Panc1 (cell line): ENCODE measurements at regions not wholly inside any gene's neighbourhood (a gene's known extent, or its start where the extent isn't known, plus 50 kb on each side); places are given as distances from the start of the nearest gene placed in this dataset.

Source experiments
- ATAC-seq: fragments of 200-7000 bp; cut with Tn5 transposase; 2 replicates; pipeline ENCODE4 v1.9.1; 2020; ENCODE audit warnings: mild to moderate bottlenecking, moderate library complexity
- BruUV-seq: library from RNA; stranded (reverse); fragments of 400-500 nt; replicated peaks from 2 replicates; lab custom pipeline; 2021; lab: Mats Ljungman, UMichigan
- CTCF ChIA-PET: fragments of 300-600 bp; sonication (Branson Sonifier 250); formaldehyde crosslinking; loops from one replicate; lab custom pipeline; 2022; ENCODE audit warnings: antibody characterized with exemption; lab: Charles Lee
- POLR2A ChIA-PET: fragments of 300-600 bp; sonication (Branson Sonifier 250); formaldehyde crosslinking; loops from one replicate; lab custom pipeline; 2022; ENCODE audit warnings: antibody characterized with exemption; lab: Charles Lee
- DNase-seq: peaks from one replicate; pipeline ENCODE4 v3.0.0-alpha.2; 2010; ENCODE audit warnings: low read depth, low spot score
- H3K27ac ChIP-seq: 2 replicates; pipeline ENCODE4 v1.5.1; 2011; ENCODE audit warnings: mild to moderate bottlenecking, low read length, inconsistent platforms
- H3K27me3 ChIP-seq: fragments of 200-500 bp; sonication (Bioruptor generic); 2 replicates; pipeline ENCODE4 v1.6.0; 2014; ENCODE audit warnings: low read length, inconsistent platforms; ENCODE audit not compliant: control insufficient read depth, insufficient read depth
- H3K36me3 ChIP-seq: fragments of 200-500 bp; sonication (Bioruptor generic); 2 replicates; pipeline ENCODE4 v1.5.1; 2014; ENCODE audit warnings: inconsistent platforms, mild to moderate bottlenecking, low read length, moderate library complexity; ENCODE audit not compliant: control insufficient read depth, insufficient read depth
- H3K4me1 ChIP-seq: 2 replicates; pipeline ENCODE4 v1.5.1; 2011; ENCODE audit warnings: inconsistent platforms, mild to moderate bottlenecking, low read length, moderate library complexity; ENCODE audit not compliant: control insufficient read depth, insufficient read depth
- H3K4me3 ChIP-seq, 2 experiments: 2 replicates each; pipeline ENCODE4 v1.5.1; 2011 to 2012; ENCODE audit warnings: low read depth in 2 of 2, low read length in 2 of 2, mild to moderate bottlenecking in 2 of 2, inconsistent platforms in 1 of 2, moderate library complexity in 1 of 2
- H3K9me3 ChIP-seq: fragments of 200-500 bp; sonication (Bioruptor generic); 2 replicates; pipeline ENCODE4 v1.5.1; 2014; ENCODE audit warnings: low read depth, mild to moderate bottlenecking, inconsistent platforms, low read length, moderate library complexity; ENCODE audit not compliant: control insufficient read depth, insufficient read depth
- POLR2AphosphoS5 ChIP-seq: IDR thresholded peaks from 2 replicates; pipeline ENCODE4 v1.6.1; 2012; ENCODE audit warnings: mild to moderate bottlenecking, low read depth, low read length, moderate library complexity
- REST ChIP-seq, 2 experiments: IDR thresholded peaks; 2 replicates each; pipeline ENCODE4 v1.6.1; 2011 to 2012; ENCODE audit warnings: low read depth in 2 of 2, control low read depth in 1 of 2, low read length in 1 of 2, mild to moderate bottlenecking in 1 of 2, moderate library complexity in 1 of 2; ENCODE audit not compliant: insufficient read depth in 1 of 2
- SIN3A ChIP-seq: IDR thresholded peaks from 2 replicates; pipeline ENCODE4 v1.6.1; 2012; ENCODE audit warnings: low read depth, mild to moderate bottlenecking, low read length, moderate library complexity, borderline replicate concordance; ENCODE audit not compliant: insufficient read depth
- TCF7L2 ChIP-seq: IDR thresholded peaks from 2 replicates; pipeline ENCODE4 v1.6.1; 2011; ENCODE audit warnings: mild to moderate bottlenecking, low read depth, low read length, inconsistent platforms
- in situ Hi-C: cut with HindIII; loops from 2 replicates; pipeline ENCODE4 v1.10.0; 2016; ENCODE audit warnings: low sequenced_read_pairs, low pct_unique_long_range_greater_than_20kb
- intact Hi-C: fragments of 100-400 bp; cut with micrococcal nuclease; formaldehyde crosslinking; loops from one replicate; pipeline ENCODE4 v1.10.0; 2022; ENCODE audit not compliant: unreplicated experiment
- TF ChIP-seq, protein P1 (sequence below): fragments of 450-650 bp; IDR thresholded peaks from 2 replicates; pipeline ENCODE4 v1.5.1; 2017; ENCODE audit warnings: mild to moderate bottlenecking

GRCh38 chr3:95312650-95313049 is 1249.8 kb downstream of the NSUN3 start:
- Histone ChIP-seq H3K4me3 (no peak overlapping the region), H3K27ac (no peak overlapping the region), H3K27me3 (no peaks in the 10 kb centered on the region), H3K4me1 (no peaks in the 10 kb centered on the region), H3K36me3 (no peaks in the 10 kb centered on the region), H3K9me3 (peaks cover 3% of the 10 kb centered on the region; the same call in 1 of the 2 replicates)
- intact Hi-C loops, result no loop called here
- CTCF ChIA-PET, result no interaction called here
- no TSS peak for BruUV-seq
- in situ Hi-C loops, result no loop called here
- DNase-seq (no peak), ATAC-seq (no peak)
- POLR2A ChIA-PET, result no interaction called here
- no peak for TF ChIP-seq TCF7L2
- TF ChIP-seq POLR2AphosphoS5, result no peak
- TF ChIP-seq, protein P1, sequence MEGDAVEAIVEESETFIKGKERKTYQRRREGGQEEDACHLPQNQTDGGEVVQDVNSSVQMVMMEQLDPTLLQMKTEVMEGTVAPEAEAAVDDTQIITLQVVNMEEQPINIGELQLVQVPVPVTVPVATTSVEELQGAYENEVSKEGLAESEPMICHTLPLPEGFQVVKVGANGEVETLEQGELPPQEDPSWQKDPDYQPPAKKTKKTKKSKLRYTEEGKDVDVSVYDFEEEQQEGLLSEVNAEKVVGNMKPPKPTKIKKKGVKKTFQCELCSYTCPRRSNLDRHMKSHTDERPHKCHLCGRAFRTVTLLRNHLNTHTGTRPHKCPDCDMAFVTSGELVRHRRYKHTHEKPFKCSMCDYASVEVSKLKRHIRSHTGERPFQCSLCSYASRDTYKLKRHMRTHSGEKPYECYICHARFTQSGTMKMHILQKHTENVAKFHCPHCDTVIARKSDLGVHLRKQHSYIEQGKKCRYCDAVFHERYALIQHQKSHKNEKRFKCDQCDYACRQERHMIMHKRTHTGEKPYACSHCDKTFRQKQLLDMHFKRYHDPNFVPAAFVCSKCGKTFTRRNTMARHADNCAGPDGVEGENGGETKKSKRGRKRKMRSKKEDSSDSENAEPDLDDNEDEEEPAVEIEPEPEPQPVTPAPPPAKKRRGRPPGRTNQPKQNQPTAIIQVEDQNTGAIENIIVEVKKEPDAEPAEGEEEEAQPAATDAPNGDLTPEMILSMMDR, result no peak
- no peak for TF ChIP-seq REST (IDR thresholded peaks at IDR 0.05; ENCODE audit: insufficient read depth in 1 of 2, low read depth in 2 of 2, low read length in 1 of 2)
- no peak for TF ChIP-seq SIN3A

- ChIA-PET CTCF (no interaction called here), POLR2A (no interaction called here)
- in situ Hi-C loops, result no loop called here
- Histone ChIP-seq H3K9me3 (peaks cover 3% of the 10 kb centered on the region; the same call in 1 of the 2 replicates), H3K4me3 (no peak overlapping the region), H3K27me3 (no peaks in the 10 kb centered on the region), H3K4me1 (no peaks in the 10 kb centered on the region), H3K36me3 (no peaks in the 10 kb centered on the region), H3K27ac (no peak overlapping the region)
- no peak for ATAC-seq
- no TSS peak for BruUV-seq
- intact Hi-C loops, result no loop called here
- TF ChIP-seq, protein P1, result no peak
- TF ChIP-seq SIN3A (no peak), TCF7L2 (no peak), REST (IDR thresholded peaks at IDR 0.05; ENCODE audit: insufficient read depth in 1 of 2, low read depth in 2 of 2, low read length in 1 of 2) (no peak), POLR2AphosphoS5 (no peak)
- no peak for DNase-seq
Measured at GRCh38 chr3:95319921-95320494, 1257.1 kb downstream of the NSUN3 start.
